HCT116 (cell line): ENCODE measurements at regions not wholly inside any gene's neighbourhood (a gene's known extent, or its start where the extent isn't known, plus 50 kb on each side); places are given as distances from the start of the nearest gene placed in this dataset.
"Not testable (repeated sequence)": the region's sequence is repeated elsewhere in the genome, so short reads cannot be mapped to it uniquely, and the experiment has no call there.

Source experiments
- CEBPB ChIP-seq: IDR thresholded peaks from 2 replicates; pipeline ENCODE4 v1.6.1; 2012; ENCODE audit warnings: low read depth
- CTCF ChIP-seq, 3 experiments: fragments of 200-600 bp in 1 of 3; sonication (generic) in 1 of 3; IDR thresholded peaks in 2 of 3; conservative IDR thresholded peaks in 1 of 3; 2 replicates each; pipeline ENCODE4 v1.5.1; 2012 to 2017; ENCODE audit warnings: low read depth in 2 of 3, low read length in 2 of 3, antibody characterized with exemption in 1 of 3, borderline replicate concordance in 1 of 3, control low read depth in 1 of 3, mild to moderate bottlenecking in 1 of 3, mixed read lengths in 1 of 3, mixed run types in 1 of 3, moderate library complexity in 1 of 3; ENCODE audit not compliant: insufficient read depth in 1 of 3
- EGR1 ChIP-seq: IDR thresholded peaks from 2 replicates; pipeline ENCODE4 v1.6.1; 2012; ENCODE audit warnings: low read depth
- EZH2phosphoT487 ChIP-seq: fragments of 200-600 bp; IDR thresholded peaks from 2 replicates; pipeline ENCODE4 v1.6.1; 2018; ENCODE audit warnings: antibody characterized with exemption, borderline replicate concordance
- JUND ChIP-seq: IDR thresholded peaks from 2 replicates; pipeline ENCODE4 v1.6.1; 2012
- MAX ChIP-seq: IDR thresholded peaks from 2 replicates; pipeline ENCODE4 v1.6.1; 2012
- POLR2A ChIP-seq: IDR thresholded peaks from 2 replicates; pipeline ENCODE4 v1.7.0; 2011; ENCODE audit warnings: borderline replicate concordance; ENCODE audit not compliant: insufficient read depth, insufficient read length; ENCODE audit errors: extremely low read depth
- POLR2AphosphoS5 ChIP-seq: IDR thresholded peaks from 2 replicates; pipeline ENCODE4 v1.6.1; 2011; ENCODE audit warnings: mild to moderate bottlenecking, low read depth, low read length, moderate library complexity
- REST ChIP-seq: IDR thresholded peaks from 2 replicates; pipeline ENCODE4 v1.6.1; 2012; ENCODE audit warnings: low read depth
- SP1 ChIP-seq: IDR thresholded peaks from 2 replicates; pipeline ENCODE4 v1.6.1; 2012; ENCODE audit warnings: low read depth
- TCF7L2 ChIP-seq: IDR thresholded peaks from 2 replicates; pipeline ENCODE4 v1.7.0; 2011; ENCODE audit warnings: borderline replicate concordance, inconsistent platforms; ENCODE audit not compliant: insufficient read depth, insufficient read length; ENCODE audit errors: extremely low read depth
- YY1 ChIP-seq: IDR thresholded peaks from 2 replicates; pipeline ENCODE4 v1.6.1; 2011; ENCODE audit warnings: low read length, low read depth, moderate library complexity, mild to moderate bottlenecking; ENCODE audit not compliant: insufficient replicate concordance; ENCODE audit errors: extremely low read depth

GRCh38 chr17:68109404-68109803 lies 73.9 kb downstream of the KPNA2 start:
- not testable (repeated sequence) for TF ChIP-seq POLR2A; YY1; CTCF (IDR thresholded peaks at IDR 0.05 in 2 of 3, conservative IDR thresholded peaks at IDR 0.05 in 1 of 3; ENCODE audit: borderline replicate concordance in 1 of 3, insufficient read depth in 1 of 3, low read depth in 2 of 3, low read length in 2 of 3); EZH2phosphoT487; REST; JUND; MAX; POLR2AphosphoS5; SP1; CEBPB; EGR1; TCF7L2
